ENCODE measurements at regions not wholly inside any gene's neighbourhood (a gene's known extent, or its start where the extent isn't known, plus 50 kb on each side); places are given as distances from the start of the nearest gene placed in this dataset.

DNA sequence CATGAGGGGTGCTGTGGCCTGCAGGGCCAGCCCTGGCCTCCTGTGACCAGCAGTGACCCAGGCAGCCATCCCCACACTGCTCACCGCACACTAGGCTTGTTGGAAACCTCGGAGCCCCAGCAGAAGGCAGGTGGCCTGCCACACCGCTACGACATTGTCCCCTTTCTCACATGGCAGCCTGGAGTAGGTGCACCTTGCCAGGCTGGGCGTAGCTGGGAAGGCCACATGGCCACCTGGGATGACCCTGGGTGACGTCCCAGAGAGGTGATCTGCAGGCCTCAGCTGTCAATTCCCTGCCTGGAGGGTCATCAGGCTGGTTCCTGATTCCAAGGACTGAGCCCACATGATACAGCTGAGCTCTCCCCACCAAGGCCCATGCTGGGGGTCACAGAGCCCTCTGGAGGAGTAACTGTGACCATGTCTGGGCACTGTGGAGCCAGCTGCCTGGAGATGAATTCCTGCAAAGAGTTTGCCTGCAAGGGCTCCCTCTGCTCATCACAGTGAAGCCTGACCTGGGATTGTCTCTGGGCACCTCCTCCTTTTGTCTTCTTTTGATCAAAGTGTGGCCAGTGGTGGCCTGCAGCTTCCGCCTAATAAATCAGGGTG is 119.6 kb upstream of the OTOS start:
- TF ChIP-seq, protein P1, sequence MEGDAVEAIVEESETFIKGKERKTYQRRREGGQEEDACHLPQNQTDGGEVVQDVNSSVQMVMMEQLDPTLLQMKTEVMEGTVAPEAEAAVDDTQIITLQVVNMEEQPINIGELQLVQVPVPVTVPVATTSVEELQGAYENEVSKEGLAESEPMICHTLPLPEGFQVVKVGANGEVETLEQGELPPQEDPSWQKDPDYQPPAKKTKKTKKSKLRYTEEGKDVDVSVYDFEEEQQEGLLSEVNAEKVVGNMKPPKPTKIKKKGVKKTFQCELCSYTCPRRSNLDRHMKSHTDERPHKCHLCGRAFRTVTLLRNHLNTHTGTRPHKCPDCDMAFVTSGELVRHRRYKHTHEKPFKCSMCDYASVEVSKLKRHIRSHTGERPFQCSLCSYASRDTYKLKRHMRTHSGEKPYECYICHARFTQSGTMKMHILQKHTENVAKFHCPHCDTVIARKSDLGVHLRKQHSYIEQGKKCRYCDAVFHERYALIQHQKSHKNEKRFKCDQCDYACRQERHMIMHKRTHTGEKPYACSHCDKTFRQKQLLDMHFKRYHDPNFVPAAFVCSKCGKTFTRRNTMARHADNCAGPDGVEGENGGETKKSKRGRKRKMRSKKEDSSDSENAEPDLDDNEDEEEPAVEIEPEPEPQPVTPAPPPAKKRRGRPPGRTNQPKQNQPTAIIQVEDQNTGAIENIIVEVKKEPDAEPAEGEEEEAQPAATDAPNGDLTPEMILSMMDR (IDR thresholded peaks at IDR 0.05) = peak in 2 of 3 donors; percentile 0 to 5
- TF ChIP-seq POLR2A (IDR thresholded peaks at IDR 0.05) = no peak
